K562 (cell line): ENCODE measurements at regions not wholly inside any gene's neighbourhood (a gene's known extent, or its start where the extent isn't known, plus 50 kb on each side); places are given as distances from the start of the nearest gene placed in this dataset.

Experiments used
- ARID1B ChIP-seq: fragments of 450-650 bp; IDR thresholded peaks from 2 replicates; pipeline ENCODE4 v1.6.1; 2016; ENCODE audit warnings: antibody characterized with exemption, mild to moderate bottlenecking, inconsistent platforms
- DDX20 ChIP-seq: fragments of 450-650 bp; IDR thresholded peaks from 2 replicates; pipeline ENCODE4 v1.6.1; 2016; ENCODE audit warnings: missing genetic modification characterization, low read depth, mild to moderate bottlenecking, missing compliant biosample characterization, moderate library complexity
- KLF10 ChIP-seq: fragments of 250-450 bp; sonication (Bioruptor Pico); IDR thresholded peaks from 2 replicates; pipeline ENCODE4 v1.6.1; 2021; ENCODE audit warnings: matching md5 sums
- KLF16 ChIP-seq: IDR thresholded peaks from 2 replicates; pipeline ENCODE4 v1.6.1; 2016; ENCODE audit warnings: antibody characterized with exemption
- MAFK ChIP-seq: IDR thresholded peaks from 2 replicates; pipeline ENCODE4 v1.6.1; 2011; ENCODE audit warnings: low read length, improper control_type of control experiment
- SRF ChIP-seq, 2 experiments: fragments of 250-450, 450-650 bp in 1 of 2; sonication (Bioruptor Pico) in 1 of 2; sonication (generic) in 1 of 2; formaldehyde crosslinking; IDR thresholded peaks; 2 replicates each; pipeline versions ENCODE4 v1.5.0 to v1.5.1; 2020 to 2022; ENCODE audit warnings: mild to moderate bottlenecking in 1 of 2, missing genetic modification reagents in 1 of 2
- ZNF644 ChIP-seq: fragments of 200-800 bp; sonication (Bioruptor generic); IDR thresholded peaks from 2 replicates; pipeline ENCODE4 v1.6.1; 2016; ENCODE audit warnings: low read depth, missing genetic modification characterization, missing compliant biosample characterization
- ZNF707 ChIP-seq: fragments of 250-450 bp; sonication (Bioruptor Pico); conservative IDR thresholded peaks from 2 replicates; pipeline ENCODE4 v1.8.0; 2022; ENCODE audit warnings: inconsistent platforms, mild to moderate bottlenecking, moderate library complexity
- TF ChIP-seq, protein P1 (sequence below): fragments of 250-450 bp; sonication (Bioruptor Pico); IDR thresholded peaks from 2 replicates; pipeline ENCODE4 v1.5.0; 2020; ENCODE audit warnings: mild to moderate bottlenecking, borderline replicate concordance
- TF ChIP-seq, protein P2 (sequence below): IDR thresholded peaks from 3 replicates; pipeline ENCODE4 v1.6.1; 2011; ENCODE audit warnings: borderline replicate concordance, mild to moderate bottlenecking, moderate library complexity; ENCODE audit not compliant: insufficient read length; ENCODE audit errors: extremely low read depth
- TF ChIP-seq, protein P3 (sequence below): fragments of 450-650 bp; IDR thresholded peaks from 2 replicates; pipeline ENCODE4 v1.6.1; 2016; ENCODE audit warnings: low read depth

DNA sequence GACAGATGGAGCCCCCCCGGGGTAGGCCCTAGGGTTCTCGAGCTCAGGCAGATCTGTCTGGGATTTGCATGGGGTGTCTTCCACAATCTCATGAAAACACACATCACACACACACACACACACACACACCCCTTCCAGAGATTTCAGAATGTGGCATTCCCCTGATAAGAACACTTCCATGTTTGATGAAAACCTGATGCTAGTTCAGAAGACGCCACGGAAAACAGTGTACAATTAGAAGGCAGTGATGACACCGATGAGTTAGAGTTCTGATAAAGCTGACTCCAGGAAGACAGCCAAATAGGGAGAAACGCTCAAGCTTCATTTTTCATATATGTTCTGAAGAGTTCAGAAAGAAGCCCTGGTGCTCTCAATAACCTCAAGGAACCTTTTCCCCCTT, 438.7 kb upstream of the JARID2 start (continued):
- TF ChIP-seq, protein P1, sequence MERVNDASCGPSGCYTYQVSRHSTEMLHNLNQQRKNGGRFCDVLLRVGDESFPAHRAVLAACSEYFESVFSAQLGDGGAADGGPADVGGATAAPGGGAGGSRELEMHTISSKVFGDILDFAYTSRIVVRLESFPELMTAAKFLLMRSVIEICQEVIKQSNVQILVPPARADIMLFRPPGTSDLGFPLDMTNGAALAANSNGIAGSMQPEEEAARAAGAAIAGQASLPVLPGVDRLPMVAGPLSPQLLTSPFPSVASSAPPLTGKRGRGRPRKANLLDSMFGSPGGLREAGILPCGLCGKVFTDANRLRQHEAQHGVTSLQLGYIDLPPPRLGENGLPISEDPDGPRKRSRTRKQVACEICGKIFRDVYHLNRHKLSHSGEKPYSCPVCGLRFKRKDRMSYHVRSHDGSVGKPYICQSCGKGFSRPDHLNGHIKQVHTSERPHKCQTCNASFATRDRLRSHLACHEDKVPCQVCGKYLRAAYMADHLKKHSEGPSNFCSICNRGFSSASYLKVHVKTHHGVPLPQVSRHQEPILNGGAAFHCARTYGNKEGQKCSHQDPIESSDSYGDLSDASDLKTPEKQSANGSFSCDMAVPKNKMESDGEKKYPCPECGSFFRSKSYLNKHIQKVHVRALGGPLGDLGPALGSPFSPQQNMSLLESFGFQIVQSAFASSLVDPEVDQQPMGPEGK (CRISPR knock-in tag) = no peak
- TF ChIP-seq ARID1B (peak; percentile 82), MAFK (no peak), KLF16 (no peak), DDX20 (tag) (no peak), SRF (CRISPR knock-in tag; IDR thresholded peaks at IDR 0.05) (peak in 1 of 2 experiments; percentile 76; a peak in 1 of 4 replicates), KLF10 (no peak), ZNF707 (CRISPR knock-in tag) (no peak), ZNF644 (tag) (peak; percentile 45; the same call in 1 of the 2 replicates)
- TF ChIP-seq, protein P2, sequence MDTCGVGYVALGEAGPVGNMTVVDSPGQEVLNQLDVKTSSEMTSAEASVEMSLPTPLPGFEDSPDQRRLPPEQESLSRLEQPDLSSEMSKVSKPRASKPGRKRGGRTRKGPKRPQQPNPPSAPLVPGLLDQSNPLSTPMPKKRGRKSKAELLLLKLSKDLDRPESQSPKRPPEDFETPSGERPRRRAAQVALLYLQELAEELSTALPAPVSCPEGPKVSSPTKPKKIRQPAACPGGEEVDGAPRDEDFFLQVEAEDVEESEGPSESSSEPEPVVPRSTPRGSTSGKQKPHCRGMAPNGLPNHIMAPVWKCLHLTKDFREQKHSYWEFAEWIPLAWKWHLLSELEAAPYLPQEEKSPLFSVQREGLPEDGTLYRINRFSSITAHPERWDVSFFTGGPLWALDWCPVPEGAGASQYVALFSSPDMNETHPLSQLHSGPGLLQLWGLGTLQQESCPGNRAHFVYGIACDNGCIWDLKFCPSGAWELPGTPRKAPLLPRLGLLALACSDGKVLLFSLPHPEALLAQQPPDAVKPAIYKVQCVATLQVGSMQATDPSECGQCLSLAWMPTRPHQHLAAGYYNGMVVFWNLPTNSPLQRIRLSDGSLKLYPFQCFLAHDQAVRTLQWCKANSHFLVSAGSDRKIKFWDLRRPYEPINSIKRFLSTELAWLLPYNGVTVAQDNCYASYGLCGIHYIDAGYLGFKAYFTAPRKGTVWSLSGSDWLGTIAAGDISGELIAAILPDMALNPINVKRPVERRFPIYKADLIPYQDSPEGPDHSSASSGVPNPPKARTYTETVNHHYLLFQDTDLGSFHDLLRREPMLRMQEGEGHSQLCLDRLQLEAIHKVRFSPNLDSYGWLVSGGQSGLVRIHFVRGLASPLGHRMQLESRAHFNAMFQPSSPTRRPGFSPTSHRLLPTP = no peak
- TF ChIP-seq, protein P3, sequence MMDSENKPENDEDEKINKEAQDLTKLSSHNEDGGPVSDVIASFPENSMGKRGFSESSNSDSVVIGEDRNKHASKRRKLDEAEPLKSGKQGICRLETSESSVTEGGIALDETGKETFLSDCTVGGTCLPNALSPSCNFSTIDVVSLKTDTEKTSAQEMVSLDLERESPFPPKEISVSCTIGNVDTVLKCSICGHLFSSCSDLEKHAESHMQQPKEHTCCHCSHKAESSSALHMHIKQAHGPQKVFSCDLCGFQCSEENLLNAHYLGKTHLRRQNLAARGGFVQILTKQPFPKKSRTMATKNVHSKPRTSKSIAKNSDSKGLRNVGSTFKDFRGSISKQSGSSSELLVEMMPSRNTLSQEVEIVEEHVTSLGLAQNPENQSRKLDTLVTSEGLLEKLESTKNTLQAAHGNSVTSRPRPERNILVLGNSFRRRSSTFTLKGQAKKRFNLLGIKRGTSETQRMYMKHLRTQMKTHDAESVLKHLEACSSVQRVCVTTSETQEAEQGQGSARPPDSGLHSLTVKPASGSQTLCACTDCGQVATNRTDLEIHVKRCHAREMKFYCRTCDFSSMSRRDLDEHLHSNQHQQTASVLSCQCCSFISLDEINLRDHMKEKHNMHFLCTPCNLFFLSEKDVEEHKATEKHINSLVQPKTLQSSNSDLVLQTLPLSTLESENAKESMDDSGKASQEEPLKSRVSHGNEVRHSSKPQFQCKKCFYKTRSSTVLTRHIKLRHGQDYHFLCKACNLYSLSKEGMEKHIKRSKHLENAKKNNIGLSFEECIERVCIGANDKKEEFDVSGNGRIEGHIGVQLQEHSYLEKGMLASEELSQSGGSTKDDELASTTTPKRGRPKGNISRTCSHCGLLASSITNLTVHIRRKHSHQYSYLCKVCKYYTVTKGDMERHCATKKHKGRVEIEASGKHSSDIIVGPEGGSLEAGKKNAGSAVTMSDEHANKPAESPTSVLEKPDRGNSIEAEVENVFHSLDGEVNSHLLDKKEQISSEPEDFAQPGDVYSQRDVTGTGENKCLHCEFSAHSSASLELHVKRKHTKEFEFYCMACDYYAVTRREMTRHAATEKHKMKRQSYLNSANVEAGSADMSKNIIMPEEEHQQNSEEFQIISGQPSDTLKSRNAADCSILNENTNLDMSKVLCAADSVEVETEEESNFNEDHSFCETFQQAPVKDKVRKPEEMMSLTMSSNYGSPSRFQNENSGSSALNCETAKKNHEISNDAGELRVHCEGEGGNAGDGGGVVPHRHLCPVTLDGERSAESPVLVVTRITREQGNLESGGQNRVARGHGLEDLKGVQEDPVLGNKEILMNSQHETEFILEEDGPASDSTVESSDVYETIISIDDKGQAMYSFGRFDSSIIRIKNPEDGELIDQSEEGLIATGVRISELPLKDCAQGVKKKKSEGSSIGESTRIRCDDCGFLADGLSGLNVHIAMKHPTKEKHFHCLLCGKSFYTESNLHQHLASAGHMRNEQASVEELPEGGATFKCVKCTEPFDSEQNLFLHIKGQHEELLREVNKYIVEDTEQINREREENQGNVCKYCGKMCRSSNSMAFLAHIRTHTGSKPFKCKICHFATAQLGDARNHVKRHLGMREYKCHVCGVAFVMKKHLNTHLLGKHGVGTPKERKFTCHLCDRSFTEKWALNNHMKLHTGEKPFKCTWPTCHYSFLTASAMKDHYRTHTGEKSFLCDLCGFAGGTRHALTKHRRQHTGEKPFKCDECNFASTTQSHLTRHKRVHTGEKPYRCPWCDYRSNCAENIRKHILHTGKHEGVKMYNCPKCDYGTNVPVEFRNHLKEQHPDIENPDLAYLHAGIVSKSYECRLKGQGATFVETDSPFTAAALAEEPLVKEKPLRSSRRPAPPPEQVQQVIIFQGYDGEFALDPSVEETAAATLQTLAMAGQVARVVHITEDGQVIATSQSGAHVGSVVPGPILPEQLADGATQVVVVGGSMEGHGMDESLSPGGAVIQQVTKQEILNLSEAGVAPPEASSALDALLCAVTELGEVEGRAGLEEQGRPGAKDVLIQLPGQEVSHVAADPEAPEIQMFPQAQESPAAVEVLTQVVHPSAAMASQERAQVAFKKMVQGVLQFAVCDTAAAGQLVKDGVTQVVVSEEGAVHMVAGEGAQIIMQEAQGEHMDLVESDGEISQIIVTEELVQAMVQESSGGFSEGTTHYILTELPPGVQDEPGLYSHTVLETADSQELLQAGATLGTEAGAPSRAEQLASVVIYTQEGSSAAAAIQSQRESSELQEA = no peak
